A673 (cell line): ENCODE measurements at regions not wholly inside any gene's neighbourhood (a gene's known extent, or its start where the extent isn't known, plus 50 kb on each side); places are given as distances from the start of the nearest gene placed in this dataset.

Experiments used
- BruUV-seq: library from RNA; stranded (reverse); fragments of 400-500 nt; replicated peaks from 2 replicates; lab custom pipeline; 2021; lab: Mats Ljungman, UMichigan
- CTCF ChIA-PET: fragments of 300-600 bp; sonication (Branson Sonifier 250); formaldehyde crosslinking; loops from one replicate; lab custom pipeline; 2022; ENCODE audit warnings: antibody characterized with exemption; lab: Charles Lee
- POLR2A ChIA-PET: fragments of 300-600 bp; sonication (Branson Sonifier 250); formaldehyde crosslinking; loops from one replicate; lab custom pipeline; 2022; ENCODE audit warnings: antibody characterized with exemption; ENCODE audit not compliant: low non-redundant PET; lab: Charles Lee
- DNase-seq: peaks from one replicate; pipeline ENCODE4 v3.0.0-alpha.2; 2015; ENCODE audit warnings: low spot score
- H3K27ac ChIP-seq: fragments of 200-600 bp; sonication (generic); 2 replicates; pipeline ENCODE4 v1.5.1; 2016; ENCODE audit warnings: mixed run types, low read depth, mild to moderate bottlenecking, mixed read lengths, antibody characterized with exemption, low read length; ENCODE audit not compliant: poor library complexity, severe bottlenecking
- H3K27me3 ChIP-seq: fragments of 200-600 bp; sonication (generic); replicated peaks from 2 replicates; pipeline ENCODE4 v1.6.1; 2017; ENCODE audit warnings: mixed run types, low read depth, mild to moderate bottlenecking, mixed read lengths, antibody characterized with exemption, low read length; ENCODE audit not compliant: insufficient read depth, poor library complexity
- H3K36me3 ChIP-seq: fragments of 200-600 bp; sonication (generic); 2 replicates; pipeline ENCODE4 v1.6.1; 2016; ENCODE audit warnings: mixed run types, mild to moderate bottlenecking, mixed read lengths, antibody characterized with exemption, low read length; ENCODE audit not compliant: insufficient read depth, poor library complexity, severe bottlenecking
- H3K4me1 ChIP-seq: fragments of 200-600 bp; sonication (generic); 2 replicates; pipeline ENCODE4 v1.6.1; 2017; ENCODE audit warnings: mixed run types, mild to moderate bottlenecking, mixed read lengths, antibody characterized with exemption, low read length; ENCODE audit not compliant: insufficient read depth, poor library complexity, severe bottlenecking
- H3K4me3 ChIP-seq: fragments of 200-600 bp; sonication (generic); 2 replicates; pipeline ENCODE4 v1.5.1; 2016; ENCODE audit warnings: low read depth, mixed run types, mild to moderate bottlenecking, mixed read lengths, low read length; ENCODE audit not compliant: poor library complexity, severe bottlenecking
- H3K9me3 ChIP-seq: fragments of 200-600 bp; sonication (generic); 2 replicates; pipeline ENCODE4 v1.6.1; 2016; ENCODE audit warnings: mixed run types, low read depth, mild to moderate bottlenecking, mixed read lengths, antibody characterized with exemption, low read length; ENCODE audit not compliant: poor library complexity, severe bottlenecking
- CTCF ChIP-seq: fragments of 300-800, 200-600 bp; sonication (generic); conservative IDR thresholded peaks from 2 replicates; pipeline ENCODE4 v1.5.1; 2017; ENCODE audit warnings: low read depth, mild to moderate bottlenecking, antibody characterized with exemption, low read length, moderate library complexity, mixed read lengths
- EZH2 ChIP-seq: fragments of 200-600 bp; sonication (generic); IDR thresholded peaks from 2 replicates; pipeline ENCODE4 v1.6.1; 2017; ENCODE audit warnings: borderline replicate concordance, low read depth, mild to moderate bottlenecking, mixed read lengths, antibody characterized with exemption, low read length; ENCODE audit not compliant: poor library complexity, severe bottlenecking
- intact Hi-C: fragments of 100-400 bp; cut with micrococcal nuclease; formaldehyde crosslinking; loops from one replicate; pipeline ENCODE4 v1.10.0; 2022; ENCODE audit not compliant: unreplicated experiment

GRCh38 chr17:54111576-54111975 is 288.8 kb downstream of the KIF2B start:
- H3K36me3 ChIP-seq: no peaks in the 10 kb centered on the region
- no peak for DNase-seq
- no peaks in the 10 kb centered on the region for H3K9me3 ChIP-seq
- intact Hi-C loops: no loop called here
- TF ChIP-seq EZH2 (no peak), CTCF (no peak)
- H3K27me3 ChIP-seq: no peaks in the 10 kb centered on the region
- no peak overlapping the region for H3K4me3 ChIP-seq
- no peaks in the 10 kb centered on the region for H3K4me1 ChIP-seq
- CTCF ChIA-PET: no interaction called here
- no TSS peak for BruUV-seq
- H3K27ac ChIP-seq: no peak overlapping the region
- POLR2A ChIA-PET: no interaction called here

- Histone ChIP-seq H3K4me3 (no peak overlapping the region), H3K9me3 (peaks cover 5% of the 10 kb centered on the region), H3K27ac (no peak overlapping the region), H3K4me1 (no peaks in the 10 kb centered on the region), H3K27me3 (no peaks in the 10 kb centered on the region), H3K36me3 (no peaks in the 10 kb centered on the region)
- CTCF ChIA-PET: no interaction called here
- no TSS peak for BruUV-seq
- DNase-seq: no peak
- no peak for TF ChIP-seq EZH2
- no peak for TF ChIP-seq CTCF
- POLR2A ChIA-PET: no interaction called here
- intact Hi-C loops: no loop called here
These were observed 294.7 kb downstream of the KIF2B start for GRCh38 chr17:54117452-54117851.

GRCh38 chr17:54124456-54124855 is 301.7 kb downstream of the KIF2B start:
- Histone ChIP-seq H3K4me1 (no peaks in the 10 kb centered on the region), H3K27ac (no peak overlapping the region), H3K36me3 (no peaks in the 10 kb centered on the region), H3K27me3 (no peaks in the 10 kb centered on the region), H3K4me3 (no peak overlapping the region), H3K9me3 (peaks cover 5% of the 10 kb centered on the region)
- CTCF ChIA-PET: no interaction called here
- intact Hi-C loops: no loop called here
- TF ChIP-seq CTCF (no peak), EZH2 (no peak)
- no peak for DNase-seq
- BruUV-seq: no TSS peak
- POLR2A ChIA-PET: no interaction called here
